Skeletal muscle tissue (tissue), 3 donors: ENCODE measurements at regions not wholly inside any gene's neighbourhood (a gene's known extent, or its start where the extent isn't known, plus 50 kb on each side); places are given as distances from the start of the nearest gene placed in this dataset.
"Not testable (repeated sequence)": the region's sequence is repeated elsewhere in the genome, so short reads cannot be mapped to it uniquely, and the experiment has no call there.

Source experiments
- H3K27ac ChIP-seq: one replicate; pipeline ENCODE4 v1.7.0; 2013; ENCODE audit warnings: mild to moderate bottlenecking, low read depth, low read length, inconsistent platforms
- H3K27me3 ChIP-seq, 3 donors: one replicate each; pipeline ENCODE4 v1.7.0; 2013; ENCODE audit warnings: low read length in 3 of 3; ENCODE audit not compliant: control insufficient read depth in 3 of 3, insufficient read depth in 3 of 3
- H3K36me3 ChIP-seq, 3 donors: one replicate each; pipeline ENCODE4 v1.7.0; 2013; ENCODE audit warnings: low read length in 3 of 3; ENCODE audit not compliant: control insufficient read depth in 3 of 3, insufficient read depth in 3 of 3
- H3K4me1 ChIP-seq, 3 donors: one replicate each; pipeline ENCODE4 v1.7.0; 2013; ENCODE audit warnings: low read length in 3 of 3, mild to moderate bottlenecking in 3 of 3; ENCODE audit not compliant: control insufficient read depth in 3 of 3, insufficient read depth in 3 of 3
- H3K4me3 ChIP-seq, 3 donors: one replicate each; pipeline ENCODE4 v1.7.0; 2013; ENCODE audit warnings: low read length in 3 of 3
- H3K9ac ChIP-seq, 3 donors: one replicate each; pipeline ENCODE4 v1.7.0; 2013; ENCODE audit warnings: low read length in 3 of 3, mild to moderate bottlenecking in 3 of 3, moderate library complexity in 2 of 3, low read depth in 1 of 3
- H3K9me3 ChIP-seq, 3 donors: one replicate each; pipeline ENCODE4 v1.7.0; 2013; ENCODE audit warnings: low read length in 3 of 3; ENCODE audit not compliant: control insufficient read depth in 3 of 3
- donor health status: Osteomylitis.

DNA sequence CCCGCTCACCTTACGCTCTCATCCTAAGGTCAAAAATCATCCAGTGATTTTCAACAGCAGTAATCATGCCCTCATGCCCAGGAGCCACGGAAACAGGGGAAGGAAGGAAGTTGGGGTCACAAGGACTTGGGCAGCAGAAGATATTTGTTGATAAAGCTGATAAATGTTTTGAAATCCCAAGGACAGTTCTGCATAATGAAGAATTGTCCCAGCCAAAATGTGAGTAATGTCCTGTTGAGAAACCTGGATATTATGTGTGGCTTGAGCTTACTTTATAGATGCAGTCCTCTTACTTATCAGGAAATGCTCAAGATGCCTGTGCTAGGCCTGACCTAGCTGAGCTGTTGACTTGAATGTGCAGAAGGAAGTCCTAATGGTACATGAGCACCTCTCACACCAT lies 263.0 kb upstream of the ZFP42 start:
- H3K27ac ChIP-seq, result no peak overlapping the region
- no peaks in the 10 kb centered on the region for H3K27me3 ChIP-seq
- H3K4me1 ChIP-seq, result no peaks in the 10 kb centered on the region
- H3K36me3 ChIP-seq, result no peaks in the 10 kb centered on the region
- no peak overlapping the region for H3K9ac ChIP-seq
- H3K9me3 ChIP-seq, result no peaks in the 10 kb centered on the region
- H3K4me3 ChIP-seq, result no peak overlapping the region

DNA sequence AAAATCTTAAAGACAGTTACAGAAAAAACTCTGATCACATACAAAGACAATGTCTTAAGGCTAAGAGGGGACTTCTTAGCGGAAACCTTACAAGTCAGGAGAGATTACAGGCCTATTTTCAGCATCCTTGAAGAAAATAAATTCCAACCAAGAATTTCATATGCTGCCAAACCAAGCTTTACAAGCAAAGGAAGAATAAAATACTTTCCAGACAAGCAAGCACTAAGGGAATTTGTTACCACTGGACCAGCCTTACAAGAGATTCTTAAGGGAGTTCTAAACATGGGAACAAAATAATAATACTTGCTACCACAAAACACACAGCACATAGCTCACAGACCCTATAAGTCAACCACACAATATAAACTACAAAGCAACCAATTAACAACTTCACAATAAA lies 255.8 kb upstream of the ZFP42 start:
- Histone ChIP-seq H3K4me1 (no peaks in the 10 kb centered on the region), H3K36me3 (no peaks in the 10 kb centered on the region), H3K27ac (no peak overlapping the region), H3K4me3 (no peak overlapping the region), H3K9ac (no peak overlapping the region), H3K27me3 (no peaks in the 10 kb centered on the region), H3K9me3 (peaks cover 1 to 4% (median 2%) of the 10 kb centered on the region in 3 donors)

DNA sequence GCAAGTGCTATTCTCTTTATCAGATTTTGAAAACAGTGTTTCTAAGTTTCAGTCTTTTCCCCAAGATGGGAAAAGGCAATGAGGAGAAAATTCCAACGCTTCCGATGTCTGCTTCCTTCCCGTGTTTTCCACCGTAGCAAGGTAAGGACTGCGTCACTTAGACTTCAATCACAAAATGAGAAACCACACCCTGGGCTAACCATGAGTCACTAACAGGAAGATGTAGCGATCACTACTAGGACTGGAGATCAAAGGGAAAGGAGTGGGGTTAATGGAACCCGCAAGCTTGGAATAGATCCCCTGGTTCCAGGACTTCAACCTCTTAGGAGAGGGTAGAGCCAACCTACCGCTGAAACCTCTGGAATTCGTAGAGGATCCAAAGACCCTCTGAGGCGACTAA lies 250.7 kb upstream of the ZFP42 start:
- peaks cover 0 to 3% (median 3%) of the 10 kb centered on the region in 3 donors for H3K9me3 ChIP-seq
- H3K27ac ChIP-seq, result no peak overlapping the region
- H3K4me1 ChIP-seq, result no peaks in the 10 kb centered on the region
- H3K36me3 ChIP-seq, result no peaks in the 10 kb centered on the region
- H3K27me3 ChIP-seq, result no peaks in the 10 kb centered on the region
- no peak overlapping the region for H3K4me3 ChIP-seq
- no peak overlapping the region for H3K9ac ChIP-seq

DNA sequence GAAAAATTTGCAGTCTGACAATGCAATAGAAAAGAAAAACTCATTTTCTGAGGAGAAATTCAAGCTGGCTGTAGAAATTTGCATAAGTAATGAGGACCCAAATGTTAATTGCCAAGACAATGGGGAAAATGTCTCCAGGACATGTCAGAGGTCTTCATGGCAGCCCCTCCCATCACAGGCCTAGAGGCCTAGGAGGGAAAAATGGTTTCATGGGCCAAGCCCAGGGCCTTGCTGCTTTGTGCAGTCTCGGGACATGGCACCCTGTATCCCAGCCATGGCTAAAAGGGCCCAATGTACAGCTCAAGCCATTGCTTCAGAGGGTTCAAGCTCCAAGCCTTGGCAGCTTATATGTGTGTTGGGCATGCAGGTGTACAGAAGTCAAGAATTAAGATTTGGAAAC lies 244.9 kb upstream of the ZFP42 start:
- H3K36me3 ChIP-seq, H3K27ac ChIP-seq, H3K9ac ChIP-seq, H3K9me3 ChIP-seq, H3K27me3 ChIP-seq, H3K4me1 ChIP-seq, H3K4me3 ChIP-seq: not testable (repeated sequence)

DNA sequence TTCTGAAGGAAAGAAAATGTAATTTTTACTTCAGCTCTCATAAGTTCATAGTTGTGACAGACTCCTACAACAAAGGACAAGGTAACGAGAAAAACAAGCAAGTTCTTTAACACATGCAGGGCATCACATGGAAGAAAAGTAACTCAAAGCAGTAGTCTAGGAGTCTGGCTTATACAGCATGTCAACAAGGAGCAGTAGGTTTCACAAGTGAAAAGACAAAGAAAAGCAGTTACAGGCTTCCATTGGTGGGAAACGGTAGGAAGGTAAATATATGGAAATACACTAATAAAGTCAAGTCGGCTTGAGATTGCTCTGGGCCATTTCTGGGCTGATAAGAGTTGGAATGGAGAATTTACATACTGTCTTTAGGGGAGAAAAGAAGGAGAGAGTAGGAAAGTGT lies 228.4 kb upstream of the ZFP42 start:
- Histone ChIP-seq H3K36me3 (no peaks in the 10 kb centered on the region), H3K27ac (no peak overlapping the region), H3K9me3 (no peaks in the 10 kb centered on the region)

DNA sequence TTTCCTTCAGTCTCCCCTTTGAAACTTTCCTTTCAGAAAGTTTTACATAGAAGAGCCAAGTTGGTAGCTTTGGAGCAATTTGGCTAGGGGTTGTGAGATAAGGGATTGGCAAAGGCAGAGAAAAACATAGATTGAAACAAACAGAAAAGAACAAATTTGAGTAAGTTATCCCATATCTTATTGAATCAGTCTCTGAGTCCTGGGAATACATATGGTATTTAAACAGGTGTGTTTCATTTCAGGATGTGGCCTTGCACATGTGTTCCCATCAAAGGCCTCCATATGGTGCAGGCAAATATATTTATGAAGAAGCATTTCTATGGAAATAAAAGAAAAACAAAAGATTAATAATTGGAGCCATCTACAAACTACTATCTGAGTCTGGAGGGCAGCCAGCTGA lies 227.9 kb upstream of the ZFP42 start:
- no peak overlapping the region for H3K9ac ChIP-seq
- no peaks in the 10 kb centered on the region for H3K4me1 ChIP-seq
- no peak overlapping the region for H3K4me3 ChIP-seq
- H3K27ac ChIP-seq, result no peak overlapping the region
- no peaks in the 10 kb centered on the region for H3K27me3 ChIP-seq
- no peaks in the 10 kb centered on the region for H3K9me3 ChIP-seq
- H3K36me3 ChIP-seq, result no peaks in the 10 kb centered on the region

More for the DNA sequence above, 228.4 kb upstream of the ZFP42 start:
- H3K4me3 ChIP-seq, result no peak overlapping the region
- H3K4me1 ChIP-seq, result no peaks in the 10 kb centered on the region
- H3K9ac ChIP-seq, result no peak overlapping the region
- no peaks in the 10 kb centered on the region for H3K27me3 ChIP-seq

DNA sequence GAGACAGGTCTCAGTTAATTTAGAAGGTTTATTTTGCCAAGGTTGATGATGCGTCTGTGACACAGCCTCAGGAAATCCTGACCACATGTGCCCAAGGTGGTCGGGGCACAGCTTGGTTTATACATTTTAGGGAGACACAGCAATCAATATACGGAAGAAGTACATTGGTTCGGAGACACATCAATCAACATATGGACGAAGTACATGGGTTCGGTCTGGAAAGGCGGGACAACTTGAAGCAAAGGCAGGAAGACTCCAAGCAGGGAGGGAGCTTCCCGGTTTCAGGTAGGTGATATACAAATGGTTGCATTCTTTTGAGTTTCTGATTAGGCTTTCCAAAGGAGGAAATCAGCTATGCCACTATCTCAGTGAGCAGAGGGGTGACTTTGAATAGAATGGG lies 225.2 kb upstream of the ZFP42 start:
- no peak overlapping the region for H3K4me3 ChIP-seq
- H3K4me1 ChIP-seq, result no peaks in the 10 kb centered on the region
- no peak overlapping the region for H3K27ac ChIP-seq
- no peaks in the 10 kb centered on the region for H3K27me3 ChIP-seq
- no peak overlapping the region for H3K9ac ChIP-seq
- H3K9me3 ChIP-seq, result no peaks in the 10 kb centered on the region
- H3K36me3 ChIP-seq, result no peaks in the 10 kb centered on the region

DNA sequence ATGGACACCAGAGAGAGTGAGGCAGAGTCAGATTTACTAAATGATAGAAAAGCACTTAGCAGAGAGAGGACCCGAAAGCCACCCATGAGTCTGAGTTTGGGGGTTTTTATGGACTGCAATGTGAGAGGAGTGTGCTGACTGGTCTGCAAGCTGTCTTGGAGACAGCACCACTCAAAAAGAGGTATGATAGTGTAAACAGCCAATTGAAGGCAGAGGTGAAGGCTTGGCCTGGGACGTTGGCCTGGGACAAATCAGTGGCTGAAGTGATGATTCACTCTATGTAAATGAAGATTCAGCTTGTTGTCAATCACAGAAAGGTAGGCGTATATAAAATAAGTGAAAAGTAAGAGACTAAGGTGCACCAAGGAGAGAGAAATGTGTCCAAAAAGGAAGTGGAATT lies 217.6 kb upstream of the ZFP42 start:
- Histone ChIP-seq H3K4me3 (no peak overlapping the region), H3K9ac (no peak overlapping the region), H3K36me3 (no peaks in the 10 kb centered on the region)

DNA sequence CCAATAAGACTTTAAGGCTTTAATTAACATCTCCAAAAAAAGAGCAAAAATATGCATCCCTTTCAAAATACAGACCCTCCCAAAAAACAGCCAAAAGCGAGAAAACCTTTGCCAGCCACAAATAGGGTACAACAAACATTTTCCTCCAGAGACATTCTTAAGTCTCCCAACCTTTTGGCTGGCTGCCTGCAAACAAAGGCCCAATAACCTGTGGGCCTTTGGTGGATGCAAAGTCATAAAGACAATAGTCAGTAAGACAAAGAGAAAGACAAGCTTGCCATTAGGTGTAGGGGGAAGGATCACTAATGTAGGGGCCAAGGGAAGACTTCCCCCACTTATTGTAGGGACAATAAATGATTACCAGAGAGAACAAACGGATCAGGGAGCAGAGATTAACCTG lies 215.5 kb upstream of the ZFP42 start:
- H3K27me3 ChIP-seq, result no peaks in the 10 kb centered on the region
- no peak overlapping the region for H3K4me3 ChIP-seq
- H3K4me1 ChIP-seq, result no peaks in the 10 kb centered on the region
- H3K36me3 ChIP-seq, result no peaks in the 10 kb centered on the region
- no peak overlapping the region for H3K27ac ChIP-seq
- H3K9me3 ChIP-seq, result no peaks in the 10 kb centered on the region
- no peak overlapping the region for H3K9ac ChIP-seq

More for the DNA sequence above, 217.6 kb upstream of the ZFP42 start:
- H3K27ac ChIP-seq, result no peak overlapping the region
- H3K9me3 ChIP-seq, result no peaks in the 10 kb centered on the region
- no peaks in the 10 kb centered on the region for H3K27me3 ChIP-seq
- no peaks in the 10 kb centered on the region for H3K4me1 ChIP-seq

DNA sequence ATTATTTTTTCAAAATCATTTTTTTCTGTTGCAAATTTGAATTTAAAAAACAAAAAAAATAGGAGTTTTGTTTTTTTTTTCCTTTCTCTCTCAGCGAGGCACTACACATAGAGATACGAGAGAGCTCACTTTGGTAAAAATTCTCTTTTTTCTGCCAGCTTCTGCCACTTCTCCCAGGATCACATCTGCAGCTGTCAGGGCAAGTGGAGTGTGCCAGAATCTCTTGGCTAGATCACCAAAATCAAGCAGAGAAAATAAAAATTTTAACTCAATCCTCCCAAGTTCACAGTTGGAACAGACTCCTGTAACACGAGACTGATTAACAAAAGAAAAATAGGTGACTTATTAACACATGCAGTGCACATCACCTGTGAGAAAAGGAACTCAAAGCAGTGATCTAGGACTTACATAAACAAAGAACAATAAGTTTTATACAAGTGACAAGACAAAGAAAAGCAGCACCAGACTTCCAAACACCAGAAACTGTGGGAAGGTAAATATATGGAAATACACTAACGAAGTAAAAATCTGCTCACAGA lies 213.2 kb upstream of the ZFP42 start:
- Histone ChIP-seq H3K9me3 (no peaks in the 10 kb centered on the region), H3K27ac (no peak overlapping the region), H3K4me3 (no peak overlapping the region), H3K27me3 (no peaks in the 10 kb centered on the region), H3K9ac (no peak overlapping the region), H3K36me3 (no peaks in the 10 kb centered on the region), H3K4me1 (no peaks in the 10 kb centered on the region)

DNA sequence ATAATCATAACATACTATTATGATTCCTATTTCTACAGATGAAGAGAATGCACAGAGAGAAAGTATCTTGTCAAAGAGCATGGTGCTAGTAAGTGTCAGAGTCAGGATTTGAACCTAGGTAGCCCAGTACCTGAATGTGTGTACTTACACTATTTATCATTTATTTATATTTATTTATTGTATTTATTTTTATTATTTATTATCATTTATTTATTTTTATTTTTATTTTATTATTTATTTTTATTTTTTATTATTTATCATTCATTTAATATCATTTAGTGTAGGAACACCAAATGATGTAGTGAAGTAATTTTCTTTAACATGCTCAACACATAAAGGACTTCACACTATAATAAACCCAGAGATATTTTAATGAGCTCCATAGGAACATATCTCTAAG lies 209.4 kb upstream of the ZFP42 start:
- Histone ChIP-seq H3K27ac (no peak overlapping the region), H3K9ac (no peak overlapping the region), H3K9me3 (no peaks in the 10 kb centered on the region), H3K4me1 (no peaks in the 10 kb centered on the region), H3K4me3 (no peak overlapping the region), H3K36me3 (no peaks in the 10 kb centered on the region), H3K27me3 (no peaks in the 10 kb centered on the region)
